Mucosa of gallbladder (tissue), 1 donor: ENCODE measurements at regions not wholly inside any gene's neighbourhood (a gene's known extent, or its start where the extent isn't known, plus 50 kb on each side); places are given as distances from the start of the nearest gene placed in this dataset.
"Not testable (repeated sequence)": the region's sequence is repeated elsewhere in the genome, so short reads cannot be mapped to it uniquely, and the experiment has no call there.

Experiments used
- DNase-seq: peaks from one replicate; pipeline ENCODE4 v3.0.0-alpha.2; 2020; ENCODE audit warnings: low spot score
- donor health status: DM: no; HTN: no; CAD: no.

GRCh38 chr5:92635001-92635461, 946.0 kb downstream of the NR2F1-AS1 start:
- DNase-seq, result no peak

- DNase-seq, result no peak
These were observed 947.0 kb downstream of the NR2F1-AS1 start for GRCh38 chr5:92633875-92634487.

- DNase-seq, result no peak
These were observed 947.8 kb downstream of the NR2F1-AS1 start for GRCh38 chr5:92633176-92633575.

GRCh38 chr5:92631237-92631701, 949.8 kb downstream of the NR2F1-AS1 start:
- not testable (repeated sequence) for DNase-seq

GRCh38 chr5:92629574-92629973, 951.4 kb downstream of the NR2F1-AS1 start:
- DNase-seq, result no peak

GRCh38 chr5:92629000-92629399, 952.0 kb downstream of the NR2F1-AS1 start:
- no peak for DNase-seq

- DNase-seq, result no peak
These were observed 953.8 kb downstream of the NR2F1-AS1 start for GRCh38 chr5:92627186-92627585.

GRCh38 chr5:92616085-92616484, 964.9 kb downstream of the NR2F1-AS1 start:
- DNase-seq, result no peak

- no peak for DNase-seq
These were observed 967.5 kb downstream of the NR2F1-AS1 start for GRCh38 chr5:92613546-92613945.

- not testable (repeated sequence) for DNase-seq
These were observed 970.6 kb downstream of the NR2F1-AS1 start for GRCh38 chr5:92610435-92610834.

- no peak for DNase-seq
These were observed 975.4 kb downstream of the NR2F1-AS1 start for GRCh38 chr5:92605591-92605990.

- DNase-seq, result no peak
These were observed 981.7 kb downstream of the NR2F1-AS1 start for GRCh38 chr5:92599217-92599810.

GRCh38 chr5:92594031-92594430, 987.0 kb downstream of the NR2F1-AS1 start:
- no peak for DNase-seq

- DNase-seq, result no peak
These were observed 992.1 kb downstream of the NR2F1-AS1 start for GRCh38 chr5:92588876-92589275.

- no peak for DNase-seq
These were observed 999.3 kb downstream of the NR2F1-AS1 start for GRCh38 chr5:92581690-92582089.

GRCh38 chr5:92581249-92581648, 999.8 kb downstream of the NR2F1-AS1 start:
- DNase-seq, result no peak

GRCh38 chr5:92580814-92581213, 1000.2 kb downstream of the NR2F1-AS1 start:
- no peak for DNase-seq

GRCh38 chr5:92574023-92574422, 1007.0 kb downstream of the NR2F1-AS1 start:
- no peak for DNase-seq

- DNase-seq, result no peak
These were observed 1012.5 kb downstream of the NR2F1-AS1 start for GRCh38 chr5:92568522-92568921.

- DNase-seq, result no peak
These were observed 1013.1 kb downstream of the NR2F1-AS1 start for GRCh38 chr5:92567831-92568450.

GRCh38 chr5:92566113-92566786, 1014.8 kb downstream of the NR2F1-AS1 start:
- DNase-seq, result no peak

GRCh38 chr5:92565673-92566072, 1015.3 kb downstream of the NR2F1-AS1 start:
- no peak for DNase-seq

GRCh38 chr5:92562065-92562464, 1019.0 kb downstream of the NR2F1-AS1 start:
- no peak for DNase-seq
